DMS153 treated with DMSO at 0.1 percent for 48 hours (cell line): ENCODE measurements at regions not wholly inside any gene's neighbourhood (a gene's known extent, or its start where the extent isn't known, plus 50 kb on each side); places are given as distances from the start of the nearest gene placed in this dataset.

Experiments
- DNase-seq: peaks from one replicate; lab custom pipeline; 2025; ENCODE audit not compliant: unreplicated experiment; lab: John Stamatoyannopoulos, UW

DNA sequence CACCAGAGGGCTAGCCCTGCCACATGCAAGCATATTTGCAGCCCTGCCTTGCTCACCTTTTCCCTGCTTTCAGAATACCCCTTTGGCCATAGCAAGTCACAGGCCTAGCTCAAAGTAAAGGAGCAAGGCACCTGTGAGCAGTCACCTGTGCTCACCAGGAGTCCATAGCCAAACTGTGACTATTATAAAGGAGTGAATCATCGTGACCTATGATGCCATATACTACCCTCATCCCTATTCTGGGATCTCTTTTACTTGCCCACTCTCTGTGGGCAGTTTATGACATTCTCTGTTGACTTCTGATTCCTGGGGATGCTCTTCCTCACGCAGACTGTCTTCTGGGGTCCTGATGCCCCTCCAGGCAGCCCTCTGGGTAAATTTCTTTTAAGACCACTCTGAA is 200.5 kb upstream of the NLRP1 start:
- DNase-seq, result no peak

DNA sequence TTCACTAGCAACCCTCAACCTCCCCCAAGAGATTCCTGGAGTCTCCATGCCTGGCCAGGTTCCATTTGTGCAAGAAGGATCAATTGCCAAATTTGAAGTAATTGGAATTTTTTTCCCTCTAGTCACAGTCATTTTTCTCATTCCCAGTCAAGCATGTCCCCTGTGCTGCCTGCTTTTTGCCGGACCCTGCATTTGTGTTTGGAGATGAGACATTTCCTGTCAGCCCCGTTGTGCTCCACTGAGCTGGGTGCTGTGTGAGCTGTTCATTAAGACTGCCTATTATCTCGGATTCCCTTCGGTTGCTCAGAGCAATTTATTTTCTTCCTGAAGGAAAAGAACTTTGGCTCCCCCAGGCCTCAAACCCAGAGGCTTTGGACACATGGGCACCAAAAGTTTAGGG is 201.0 kb upstream of the NLRP1 start:
- no peak for DNase-seq

DNA sequence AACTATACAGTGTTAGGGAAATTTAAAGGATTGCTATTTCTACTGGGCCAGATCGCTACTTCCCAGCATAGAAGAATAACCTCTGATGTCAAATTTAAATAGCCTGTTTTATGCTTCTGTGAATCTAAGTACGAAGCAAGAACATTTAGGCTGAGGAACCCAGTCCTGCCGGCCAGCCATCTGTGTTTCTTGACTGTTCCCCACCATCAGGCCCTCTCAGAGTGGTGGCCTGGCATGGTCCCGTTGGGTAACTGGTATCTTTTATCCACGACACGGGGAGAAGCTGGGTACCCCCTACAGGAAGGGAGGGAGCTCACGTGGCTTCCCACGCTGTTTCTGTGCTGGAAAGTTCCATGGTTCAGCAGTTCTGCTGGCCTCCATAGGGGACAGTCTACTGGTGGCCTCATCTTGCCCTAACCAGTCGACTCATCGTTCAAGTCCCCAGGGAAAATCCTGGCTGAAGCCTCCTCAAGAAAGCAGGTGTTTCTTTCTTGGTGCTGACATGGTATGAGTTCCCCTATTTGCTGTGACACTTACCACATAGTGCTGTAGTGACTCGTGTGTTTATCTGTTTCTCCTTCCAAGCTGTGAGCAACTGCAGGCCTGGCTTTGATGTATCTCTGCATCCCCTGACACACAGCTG is 201.7 kb upstream of the NLRP1 start:
- DNase-seq, result no peak

DNA sequence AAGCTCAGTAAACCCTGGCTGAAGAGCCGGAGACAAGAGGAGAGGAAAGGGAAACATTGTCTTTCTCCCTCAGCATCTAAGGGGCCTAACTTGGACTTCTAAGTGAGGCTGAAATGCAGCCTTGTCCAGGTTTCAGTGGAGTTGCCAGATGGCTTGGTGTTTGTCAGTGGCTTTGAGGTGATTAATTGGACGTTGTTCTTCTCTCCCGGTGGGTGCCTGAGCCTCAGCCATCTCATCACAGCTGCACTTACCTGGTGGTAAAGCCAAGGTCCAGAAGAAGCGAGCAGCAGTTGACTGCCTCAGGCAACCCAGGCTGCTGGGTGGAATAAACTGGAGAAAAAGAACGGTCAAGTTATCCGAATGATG is 202.2 kb upstream of the NLRP1 start:
- no peak for DNase-seq

DNA sequence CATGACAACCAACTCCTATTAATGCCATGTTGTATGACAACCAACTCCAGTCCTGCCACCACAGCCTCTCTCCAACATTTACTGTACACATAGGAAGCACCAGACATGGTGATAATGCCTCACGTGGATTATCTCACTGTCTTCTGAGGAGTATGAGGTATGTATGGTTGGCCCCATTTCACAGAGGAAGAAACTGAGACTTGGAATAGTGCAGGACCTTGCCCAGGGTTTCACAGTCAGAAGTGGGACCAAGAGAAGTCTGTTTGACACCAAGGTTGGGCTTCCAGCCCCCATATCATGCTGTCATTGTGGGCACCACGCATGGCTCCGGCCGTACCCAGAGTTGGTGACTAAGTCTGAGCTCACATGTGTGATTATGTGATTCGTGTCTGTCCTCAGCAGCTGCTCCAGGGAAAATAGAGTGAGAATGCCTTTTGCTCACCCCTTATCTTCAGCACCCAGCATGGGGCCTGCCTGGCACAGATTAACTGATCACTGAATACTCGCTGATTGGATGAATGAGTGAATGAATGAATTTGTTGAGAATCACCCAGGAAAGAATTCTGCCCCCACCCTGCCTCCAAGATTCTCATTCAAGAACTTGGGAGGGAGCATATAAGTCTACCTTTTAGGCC is 204.1 kb upstream of the NLRP1 start:
- no peak for DNase-seq

DNA sequence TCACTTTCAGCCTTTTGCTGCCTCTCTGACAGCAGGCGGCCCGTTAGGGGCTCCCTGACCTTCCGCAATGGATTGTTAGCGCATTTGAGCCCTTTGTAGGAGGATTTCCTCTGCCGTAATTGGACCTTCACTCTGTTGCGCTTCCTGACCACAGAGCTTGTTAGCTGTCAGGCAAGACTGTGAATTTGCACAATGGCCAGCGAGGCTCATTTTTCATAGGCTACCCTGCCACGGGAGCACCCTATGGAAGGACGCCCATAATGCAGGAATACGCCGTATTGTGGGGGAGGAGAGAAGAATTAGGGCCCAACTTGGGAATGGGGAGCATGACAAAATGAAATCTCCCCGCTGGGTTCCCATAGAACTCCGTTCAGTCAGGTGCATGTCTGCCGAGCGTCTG is 205.2 kb upstream of the NLRP1 start:
- no peak for DNase-seq

DNA sequence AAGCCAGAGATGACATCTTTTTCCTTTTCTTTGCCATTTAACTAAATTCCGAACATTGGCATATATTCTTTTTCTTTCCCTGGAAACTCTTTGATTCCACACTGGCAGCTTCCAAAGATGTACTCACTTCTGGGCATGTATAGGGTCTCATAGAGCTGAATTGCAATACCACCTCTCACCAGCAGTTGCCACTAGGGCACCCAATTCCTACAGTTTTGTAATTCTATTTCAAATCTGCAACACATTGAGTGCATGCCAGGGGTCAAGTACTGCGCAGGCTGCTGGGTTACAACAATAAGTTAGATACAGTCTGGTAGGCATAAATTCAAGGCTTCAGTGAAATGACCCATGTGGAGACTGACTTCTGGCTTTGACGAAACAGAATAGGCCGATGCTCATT is 208.8 kb upstream of the NLRP1 start:
- DNase-seq, result no peak

DNA sequence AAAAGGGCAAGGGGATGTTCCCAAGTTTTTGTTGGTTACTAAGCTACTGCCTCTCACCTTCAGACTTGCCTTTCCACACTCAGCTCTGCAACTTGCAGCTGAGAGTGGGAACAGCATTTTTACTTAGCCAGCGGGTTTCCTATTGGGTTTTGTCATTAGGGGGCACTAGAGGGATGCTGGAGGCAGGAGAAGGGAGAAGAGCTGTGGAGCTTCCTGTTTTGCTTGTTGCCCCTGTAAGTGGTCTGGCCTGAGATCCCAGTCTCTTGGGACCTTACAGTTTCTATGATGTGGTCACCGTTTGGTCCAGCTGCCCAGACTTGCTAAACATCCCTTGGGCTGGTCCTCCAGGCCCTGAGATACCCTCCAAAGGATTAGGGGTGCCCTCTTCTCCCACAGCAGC is 209.6 kb upstream of the NLRP1 start:
- DNase-seq, result no peak

DNA sequence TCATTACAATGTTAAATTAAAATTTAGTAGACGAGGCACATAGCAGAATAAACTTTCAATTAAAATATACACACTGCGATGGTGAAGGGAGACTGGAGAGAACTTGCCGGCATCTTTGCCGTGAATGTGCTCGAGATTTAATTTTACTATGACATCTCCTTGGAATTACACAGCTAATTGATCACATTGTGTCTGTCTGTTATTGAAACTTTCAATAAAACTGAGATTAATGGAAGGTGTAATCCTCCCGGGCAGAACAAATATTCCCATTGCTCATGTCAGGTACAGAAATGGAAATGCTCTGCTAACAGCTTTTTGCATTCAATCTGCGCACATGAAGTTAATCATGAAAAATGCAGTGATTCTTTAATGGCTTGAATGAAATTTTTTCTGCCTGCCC is 210.1 kb upstream of the NLRP1 start:
- DNase-seq, result no peak

DNA sequence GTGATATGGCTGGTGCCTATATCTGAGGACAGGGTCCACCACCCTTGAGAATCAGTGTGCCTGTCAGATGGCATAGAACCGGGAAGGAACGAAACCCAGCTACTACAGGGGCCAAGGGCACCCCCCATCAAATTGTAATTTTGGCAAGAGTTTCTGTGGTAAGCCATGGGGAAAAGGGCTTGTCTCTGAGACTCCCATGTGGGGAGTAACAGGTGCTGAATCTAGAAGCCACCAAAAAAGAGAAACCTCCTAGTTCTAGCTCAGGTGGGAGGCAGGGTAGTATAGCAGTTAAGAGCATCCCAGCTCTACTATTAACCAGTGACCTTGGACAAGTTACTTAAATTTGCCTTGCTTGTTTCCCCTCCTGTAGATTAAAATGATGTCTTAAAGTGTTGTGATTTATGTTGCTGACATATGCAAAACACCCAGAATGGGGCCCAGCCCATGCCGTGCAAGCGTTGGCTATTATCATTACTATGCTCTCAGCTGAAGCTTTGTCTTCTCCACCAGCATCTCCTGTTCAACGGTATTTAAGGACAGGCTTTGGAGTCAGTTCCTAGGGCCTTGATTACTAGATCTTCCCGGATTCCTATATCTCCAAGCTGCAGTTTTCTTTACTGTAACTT is 210.7 kb upstream of the NLRP1 start:
- DNase-seq, result no peak

DNA sequence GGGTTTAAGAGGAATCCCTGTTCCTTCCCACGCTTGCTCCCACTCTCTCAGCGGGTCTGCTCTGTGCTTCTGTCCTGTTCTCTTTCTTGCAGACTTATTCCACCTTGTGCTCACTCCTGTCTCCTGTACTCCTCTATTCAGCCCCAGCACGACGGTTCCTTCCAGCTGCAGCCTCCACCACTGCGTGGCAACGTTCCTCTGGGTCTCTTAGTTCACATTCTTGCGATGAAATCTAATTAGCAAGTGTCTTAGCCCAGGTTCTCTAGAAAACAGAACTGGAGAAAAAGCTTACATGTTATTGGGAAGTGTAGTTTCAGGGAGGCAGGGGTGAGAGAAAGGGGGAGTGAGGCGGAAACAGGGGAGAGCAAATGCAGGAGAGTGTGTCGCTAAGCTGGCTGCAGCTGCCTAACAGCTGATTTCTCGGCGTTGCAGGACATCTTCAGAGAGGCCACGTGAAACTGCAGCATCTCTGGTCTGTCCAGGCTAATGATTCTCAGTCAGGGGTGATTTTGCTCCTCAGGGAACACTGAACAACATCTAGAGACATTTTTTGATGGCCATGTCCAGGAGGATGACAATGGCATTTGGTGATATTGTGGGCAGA is 213.2 kb upstream of the NLRP1 start:
- no peak for DNase-seq

DNA sequence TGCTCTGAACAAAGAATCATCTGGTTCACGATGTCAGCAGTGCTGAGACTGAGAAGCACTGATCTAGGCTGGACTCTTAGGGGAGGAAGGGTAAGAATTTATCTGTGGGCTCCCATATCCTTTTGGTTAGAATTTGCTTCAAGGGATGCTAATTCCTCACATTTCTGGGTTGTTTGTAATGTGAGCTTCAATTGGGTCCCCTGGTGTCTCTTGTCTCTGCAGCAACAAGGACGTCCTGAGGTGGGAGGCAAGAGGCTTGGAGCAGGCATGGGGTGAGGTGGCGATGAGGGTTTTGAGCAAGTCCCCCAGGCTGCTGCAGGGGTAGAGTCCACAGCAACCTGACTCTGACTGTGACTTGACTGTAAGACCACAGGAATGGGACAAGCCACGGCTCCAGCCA is 213.8 kb upstream of the NLRP1 start:
- DNase-seq, result no peak

DNA sequence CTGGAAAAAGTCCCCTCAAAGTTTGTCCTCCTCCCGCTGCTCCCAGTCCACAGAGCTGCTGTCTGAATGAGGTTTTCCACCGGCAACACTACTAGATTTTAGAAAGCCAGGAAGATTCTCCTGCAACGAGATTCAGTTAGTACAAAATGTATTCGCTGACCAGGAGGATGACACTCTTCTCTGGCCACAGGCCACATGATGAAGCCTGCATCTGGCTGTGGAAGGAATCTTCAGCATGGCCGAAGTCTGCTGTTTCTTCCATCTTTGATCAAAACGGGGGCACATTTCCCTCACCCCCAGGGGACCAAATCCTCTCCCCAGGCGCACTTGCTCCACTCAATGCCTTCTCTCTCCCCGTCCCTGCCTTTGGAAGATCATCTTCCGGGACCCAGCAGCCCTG is 215.8 kb upstream of the NLRP1 start:
- no peak for DNase-seq

DNA sequence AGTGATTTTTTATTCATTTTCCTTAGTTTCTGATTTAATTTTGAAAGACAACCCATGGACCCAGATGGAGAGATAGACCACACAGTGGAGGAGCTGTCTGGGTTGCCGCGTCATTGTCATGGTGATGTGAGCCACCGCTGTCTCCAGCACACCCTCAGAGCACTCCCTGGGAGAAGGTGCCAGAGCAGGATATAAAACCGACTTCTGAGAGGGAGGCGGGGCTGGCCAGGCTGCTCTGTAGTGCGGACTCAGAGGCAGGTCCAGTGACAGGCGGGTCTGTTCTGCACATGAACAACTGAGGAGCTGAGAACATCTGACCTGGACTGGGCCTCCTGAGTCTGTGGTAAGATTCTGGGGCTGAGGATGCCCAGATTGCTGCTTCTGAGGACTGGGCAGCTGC is 216.3 kb upstream of the NLRP1 start:
- DNase-seq, result no peak

DNA sequence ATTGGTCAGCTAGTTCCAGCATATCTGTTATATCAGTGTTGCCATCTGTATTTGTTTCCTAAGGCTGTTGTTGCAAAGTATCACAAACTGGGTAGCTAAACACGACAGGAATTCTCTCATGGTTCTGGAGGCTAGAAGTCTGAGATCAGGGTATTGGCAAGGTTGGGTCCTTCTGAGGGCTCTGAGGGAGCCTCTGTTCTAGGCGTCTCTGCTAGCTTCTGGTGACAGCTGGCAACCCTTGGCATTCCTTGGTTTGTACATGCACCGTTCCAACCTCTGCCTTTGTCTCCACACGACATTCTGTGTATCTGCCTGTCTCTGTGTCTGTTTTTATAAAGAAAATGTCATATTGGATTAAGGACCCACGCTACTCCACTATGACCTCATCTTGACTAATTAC is 219.9 kb upstream of the NLRP1 start:
- no peak for DNase-seq

DNA sequence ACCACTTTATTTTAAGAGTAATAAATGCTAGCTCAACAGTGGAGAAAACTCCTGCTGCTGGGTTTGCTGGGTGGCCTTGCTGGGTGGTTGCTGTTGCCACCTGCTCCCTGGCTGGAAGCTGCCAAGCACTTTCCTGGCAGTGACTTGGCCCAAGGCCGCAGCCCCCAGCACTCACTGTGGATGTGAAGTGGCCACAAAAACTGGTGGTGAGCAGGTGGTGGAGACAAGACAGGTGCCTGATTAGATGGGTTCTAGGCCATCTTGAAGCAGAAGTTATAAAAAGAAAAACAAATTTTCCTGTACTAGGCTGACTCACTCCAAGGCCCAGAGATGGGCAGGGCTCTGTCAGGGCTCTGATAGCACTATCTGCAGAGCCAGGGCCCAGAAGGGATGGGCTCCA is 224.7 kb upstream of the NLRP1 start:
- DNase-seq, result no peak

DNA sequence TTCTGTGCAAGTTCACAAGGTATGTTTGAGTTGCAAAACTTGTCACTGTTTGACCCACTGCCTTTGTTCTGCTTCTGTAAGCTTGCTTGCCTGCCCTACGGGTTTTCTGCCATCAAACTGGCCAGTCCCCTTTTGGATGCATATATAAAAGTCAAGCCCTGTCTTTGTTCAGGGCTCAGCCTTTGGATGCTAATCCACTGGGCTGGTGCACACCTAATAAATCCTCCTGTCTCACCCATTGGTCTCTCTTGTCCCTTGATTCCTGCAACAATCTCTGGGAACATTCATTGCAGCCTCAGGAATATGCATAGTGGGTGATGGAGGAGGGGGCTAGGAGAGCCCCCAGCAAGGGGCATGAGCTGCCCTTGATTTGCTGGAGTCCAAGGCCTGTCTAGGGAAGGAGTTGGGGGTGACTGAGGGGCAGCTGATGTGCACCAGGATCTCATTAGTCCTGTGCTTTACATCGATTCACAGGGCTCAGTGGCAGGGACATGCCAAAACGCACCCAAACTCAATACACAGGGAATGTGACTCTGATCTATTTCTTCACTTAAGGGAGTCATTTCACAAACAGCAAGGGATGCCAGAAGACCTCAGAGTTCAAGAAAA is 225.4 kb upstream of the NLRP1 start:
- DNase-seq, result no peak

DNA sequence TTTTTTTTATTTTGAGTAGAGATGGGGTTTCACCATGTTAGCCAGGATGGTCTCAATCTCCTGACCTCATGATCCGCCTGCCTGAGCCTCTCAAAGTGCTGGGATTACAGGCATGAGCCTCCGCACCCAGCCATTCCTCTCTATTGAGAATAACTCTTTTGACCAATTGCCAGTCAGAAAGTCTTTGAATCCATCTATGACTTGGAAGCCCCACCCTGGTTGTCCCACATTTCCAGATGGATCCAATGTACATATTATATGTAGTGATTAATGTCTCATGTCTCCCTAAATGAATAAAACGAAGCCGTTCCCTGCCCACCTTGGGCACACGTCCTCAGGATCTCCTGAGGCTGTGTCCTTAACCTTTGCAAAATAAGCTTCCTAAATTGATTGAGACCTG is 228.3 kb upstream of the NLRP1 start:
- no peak for DNase-seq

DNA sequence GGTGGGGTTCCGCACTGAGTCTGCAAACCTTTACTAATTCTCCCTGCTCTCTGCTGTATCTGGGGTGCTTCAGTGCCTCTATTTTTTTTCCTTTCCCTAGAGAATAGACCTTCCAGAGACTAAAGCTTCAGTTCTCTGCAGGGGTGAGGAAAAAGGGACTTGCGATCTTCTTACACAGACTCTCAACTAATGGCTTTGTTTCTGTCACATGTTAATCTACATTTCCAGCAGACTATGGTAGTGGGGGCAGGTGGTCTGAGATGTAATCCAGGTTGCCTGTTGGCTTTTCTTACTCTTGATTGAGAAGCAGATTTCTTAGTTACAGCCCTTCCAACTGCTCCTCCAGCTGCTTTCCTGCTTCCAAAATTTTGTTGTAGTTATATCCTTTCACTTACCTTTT is 229.0 kb upstream of the NLRP1 start:
- DNase-seq, result no peak

DNA sequence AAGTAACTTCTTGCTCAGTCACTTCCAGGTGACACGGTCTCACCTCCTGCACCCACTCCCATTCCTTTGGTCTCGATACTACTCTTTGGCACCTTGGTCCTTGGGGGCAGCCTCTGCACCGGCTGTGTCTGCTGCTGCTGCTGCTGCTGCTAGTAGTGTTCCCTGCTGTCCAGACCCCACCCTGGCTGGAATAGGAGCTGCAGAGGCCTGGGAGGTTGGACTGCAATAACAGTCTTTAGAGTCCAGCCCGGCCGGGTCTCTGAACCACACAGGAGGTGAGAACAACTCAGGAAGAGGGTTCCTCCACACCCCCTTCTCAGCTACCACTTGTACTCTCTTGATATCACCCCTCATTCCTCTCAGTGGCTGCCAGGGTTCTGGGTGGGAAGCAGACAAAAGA is 231.1 kb upstream of the NLRP1 start:
- DNase-seq, result no peak

DNA sequence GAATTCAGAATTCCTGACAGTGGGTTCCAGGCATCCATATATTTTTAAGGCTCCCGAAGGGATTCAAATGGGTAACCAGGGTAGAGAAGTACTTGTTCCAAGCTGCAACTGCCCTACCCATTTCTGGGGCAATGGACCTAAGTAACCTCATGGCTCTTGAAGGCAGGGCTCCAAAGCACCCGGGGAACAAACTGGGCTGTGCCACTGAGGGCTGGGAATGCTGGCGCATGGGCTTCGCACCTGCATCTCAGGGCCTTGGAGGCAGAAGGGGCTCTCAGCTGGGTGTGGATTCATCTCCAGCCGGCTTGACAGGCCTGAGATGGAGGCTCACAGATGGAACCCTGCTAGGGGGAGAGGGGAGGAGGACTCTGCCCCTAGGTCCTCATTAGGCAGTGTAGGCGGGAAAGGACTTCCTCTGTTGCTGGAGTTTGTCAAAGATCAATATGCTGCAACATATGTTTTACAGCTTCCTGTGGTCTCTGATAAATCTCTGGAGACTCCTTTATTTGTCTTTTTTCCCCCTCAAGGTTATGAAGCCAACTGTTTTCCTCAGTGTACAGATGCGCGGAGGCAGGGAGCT is 232.3 kb upstream of the NLRP1 start:
- no peak for DNase-seq
